HUES6 (cell line): ENCODE measurements at regions not wholly inside any gene's neighbourhood (a gene's known extent, or its start where the extent isn't known, plus 50 kb on each side); places are given as distances from the start of the nearest gene placed in this dataset.

ENCODE experiments used
- H3K27ac ChIP-seq: 2 replicates; pipeline ENCODE4 v1.7.0; 2013; ENCODE audit warnings: low read depth, mild to moderate bottlenecking, low read length, inconsistent platforms
- H3K27me3 ChIP-seq: 2 replicates; pipeline ENCODE4 v1.6.1; 2013; ENCODE audit warnings: low read length; ENCODE audit not compliant: control insufficient read depth, insufficient read depth
- H3K36me3 ChIP-seq: 2 replicates; pipeline ENCODE4 v1.6.1; 2013; ENCODE audit warnings: low read length; ENCODE audit not compliant: control insufficient read depth, insufficient read depth
- H3K4me1 ChIP-seq: 2 replicates; pipeline ENCODE4 v1.6.1; 2013; ENCODE audit warnings: low read length; ENCODE audit not compliant: control insufficient read depth, insufficient read depth
- H3K4me3 ChIP-seq: 2 replicates; pipeline ENCODE4 v1.5.1; 2013; ENCODE audit warnings: low read depth, low read length
- H3K9ac ChIP-seq: one replicate; pipeline ENCODE4 v1.6.1; 2013; ENCODE audit warnings: mild to moderate bottlenecking, low read length
- H3K9me3 ChIP-seq: 2 replicates; pipeline ENCODE4 v1.6.1; 2013; ENCODE audit warnings: low read depth, low read length; ENCODE audit not compliant: control insufficient read depth, insufficient read depth

- no peak overlapping the region for H3K4me3 ChIP-seq
- no peak overlapping the region for H3K27ac ChIP-seq
- no peaks in the 10 kb centered on the region for H3K27me3 ChIP-seq
- H3K4me1 ChIP-seq = no peaks in the 10 kb centered on the region
- H3K9me3 ChIP-seq = no peaks in the 10 kb centered on the region
- no peaks in the 10 kb centered on the region for H3K36me3 ChIP-seq
- H3K9ac ChIP-seq = no peak overlapping the region
Observed at GRCh38 chr1:188251036-188251435, 1422.3 kb downstream of the PLA2G4A start.

DNA sequence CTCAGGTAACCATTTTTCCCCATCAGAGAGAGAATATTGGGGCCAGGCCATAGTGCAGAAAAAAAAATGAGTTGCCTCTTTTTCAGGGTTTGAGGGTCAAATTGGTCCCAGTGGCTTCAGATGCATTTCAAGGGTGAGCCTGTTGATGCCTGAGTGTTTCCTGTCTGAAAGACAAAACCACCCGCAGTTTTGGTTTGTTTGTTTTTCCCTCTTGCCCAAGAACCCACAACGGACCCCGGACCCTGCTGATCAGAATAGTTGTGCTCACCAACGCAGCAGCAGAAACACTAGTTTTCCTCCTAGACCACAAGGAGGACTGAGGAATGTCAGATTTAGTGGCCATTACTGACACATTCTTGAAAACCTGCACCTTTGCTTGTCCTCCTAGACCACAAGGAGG lies 1433.1 kb downstream of the PLA2G4A start:
- H3K36me3 ChIP-seq = no peaks in the 10 kb centered on the region
- H3K27me3 ChIP-seq = no peaks in the 10 kb centered on the region
- H3K4me1 ChIP-seq = no peaks in the 10 kb centered on the region
- no peak overlapping the region for H3K4me3 ChIP-seq
- no peak overlapping the region for H3K27ac ChIP-seq
- H3K9me3 ChIP-seq = peaks cover 17% of the 10 kb centered on the region; the same call in 1 of the 2 replicates
- no peak overlapping the region for H3K9ac ChIP-seq

DNA sequence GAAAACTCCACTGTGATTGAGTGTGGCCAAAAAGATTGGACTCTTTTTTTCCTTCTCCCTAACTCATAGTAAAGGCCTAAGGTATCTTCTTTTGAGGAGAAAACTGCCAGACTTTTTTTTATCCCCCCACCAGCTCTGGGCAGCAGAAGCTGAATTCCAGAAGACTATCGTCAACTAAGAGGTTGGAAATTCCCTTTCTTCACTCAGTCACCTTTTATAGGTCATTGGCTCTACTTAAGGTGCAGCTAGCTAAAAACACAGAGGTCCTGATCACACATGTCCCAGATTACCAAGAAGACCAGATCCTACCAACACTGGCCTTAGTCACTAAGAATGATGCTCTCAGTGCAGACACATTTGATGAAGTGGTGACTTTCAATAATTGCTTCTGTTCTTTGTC lies 1441.2 kb downstream of the PLA2G4A start:
- Histone ChIP-seq H3K9me3 (peaks cover 10% of the 10 kb centered on the region), H3K4me1 (no peaks in the 10 kb centered on the region), H3K36me3 (no peaks in the 10 kb centered on the region), H3K27ac (no peak overlapping the region), H3K27me3 (no peaks in the 10 kb centered on the region), H3K4me3 (no peak overlapping the region), H3K9ac (no peak overlapping the region)

DNA sequence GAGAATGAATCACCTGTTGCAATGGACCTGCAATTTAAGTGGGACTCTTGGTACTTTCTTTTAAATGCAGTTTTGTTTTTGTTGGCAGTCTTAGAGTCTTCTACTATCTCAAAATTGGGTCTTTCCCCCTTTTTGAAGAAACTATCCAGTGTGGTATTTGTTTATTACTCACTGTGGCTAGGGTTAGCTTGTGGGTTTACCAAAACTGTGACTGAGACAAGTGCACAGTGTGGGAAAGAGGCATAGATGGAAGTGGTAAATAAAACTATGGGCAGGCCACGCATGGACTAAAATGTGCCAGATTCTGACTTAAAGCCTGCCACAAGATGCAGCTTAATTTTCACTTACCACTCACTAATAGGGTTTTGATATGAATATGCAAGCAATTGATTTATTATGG lies 1441.7 kb downstream of the PLA2G4A start:
- H3K36me3 ChIP-seq = no peaks in the 10 kb centered on the region
- no peaks in the 10 kb centered on the region for H3K4me1 ChIP-seq
- H3K27ac ChIP-seq = no peak overlapping the region
- H3K9me3 ChIP-seq = peaks cover 10% of the 10 kb centered on the region
- no peak overlapping the region for H3K4me3 ChIP-seq
- no peak overlapping the region for H3K9ac ChIP-seq
- no peaks in the 10 kb centered on the region for H3K27me3 ChIP-seq

DNA sequence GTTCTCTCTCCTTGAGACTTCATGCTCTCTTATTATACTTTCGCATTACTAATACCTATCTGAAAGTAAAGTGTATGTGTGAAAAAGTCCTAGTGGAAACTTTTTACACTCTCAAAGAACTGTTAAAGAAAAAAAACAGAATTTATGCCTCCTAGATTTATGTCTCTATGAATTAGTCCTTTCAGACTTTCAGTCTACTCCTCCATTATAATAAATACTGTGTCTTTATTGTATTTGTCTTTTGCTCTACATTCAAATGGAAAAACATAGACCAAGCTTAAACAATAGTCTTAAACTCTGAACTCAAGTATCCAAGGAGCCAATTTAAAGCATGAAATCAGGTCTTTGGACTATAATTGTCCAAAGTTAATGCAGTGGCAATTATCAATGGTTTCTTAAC lies 1449.0 kb downstream of the PLA2G4A start:
- no peak overlapping the region for H3K9ac ChIP-seq
- H3K9me3 ChIP-seq = no peaks in the 10 kb centered on the region
- H3K4me3 ChIP-seq = no peak overlapping the region
- H3K4me1 ChIP-seq = no peaks in the 10 kb centered on the region
- no peaks in the 10 kb centered on the region for H3K27me3 ChIP-seq
- no peak overlapping the region for H3K27ac ChIP-seq
- H3K36me3 ChIP-seq = no peaks in the 10 kb centered on the region

- H3K27ac ChIP-seq = no peak overlapping the region
- no peaks in the 10 kb centered on the region for H3K9me3 ChIP-seq
- no peaks in the 10 kb centered on the region for H3K36me3 ChIP-seq
- no peaks in the 10 kb centered on the region for H3K27me3 ChIP-seq
- H3K9ac ChIP-seq = no peak overlapping the region
- no peak overlapping the region for H3K4me3 ChIP-seq
- H3K4me1 ChIP-seq = no peaks in the 10 kb centered on the region
Observed at GRCh38 chr1:188281921-188282320, 1453.2 kb downstream of the PLA2G4A start.

- no peaks in the 10 kb centered on the region for H3K27me3 ChIP-seq
- H3K4me1 ChIP-seq = no peaks in the 10 kb centered on the region
- H3K4me3 ChIP-seq = no peak overlapping the region
- H3K27ac ChIP-seq = no peak overlapping the region
- no peak overlapping the region for H3K9ac ChIP-seq
- no peaks in the 10 kb centered on the region for H3K36me3 ChIP-seq
- peaks cover 2% of the 10 kb centered on the region; the same call in 1 of the 2 replicates for H3K9me3 ChIP-seq
Observed at GRCh38 chr1:188295157-188295556, 1466.4 kb downstream of the PLA2G4A start.

- H3K27me3 ChIP-seq = no peaks in the 10 kb centered on the region
- no peaks in the 10 kb centered on the region for H3K4me1 ChIP-seq
- H3K9ac ChIP-seq = no peak overlapping the region
- H3K27ac ChIP-seq = no peak overlapping the region
- H3K4me3 ChIP-seq = no peak overlapping the region
- H3K9me3 ChIP-seq = no peaks in the 10 kb centered on the region
- no peaks in the 10 kb centered on the region for H3K36me3 ChIP-seq
Observed at GRCh38 chr1:188302746-188303145, 1474.0 kb downstream of the PLA2G4A start.

DNA sequence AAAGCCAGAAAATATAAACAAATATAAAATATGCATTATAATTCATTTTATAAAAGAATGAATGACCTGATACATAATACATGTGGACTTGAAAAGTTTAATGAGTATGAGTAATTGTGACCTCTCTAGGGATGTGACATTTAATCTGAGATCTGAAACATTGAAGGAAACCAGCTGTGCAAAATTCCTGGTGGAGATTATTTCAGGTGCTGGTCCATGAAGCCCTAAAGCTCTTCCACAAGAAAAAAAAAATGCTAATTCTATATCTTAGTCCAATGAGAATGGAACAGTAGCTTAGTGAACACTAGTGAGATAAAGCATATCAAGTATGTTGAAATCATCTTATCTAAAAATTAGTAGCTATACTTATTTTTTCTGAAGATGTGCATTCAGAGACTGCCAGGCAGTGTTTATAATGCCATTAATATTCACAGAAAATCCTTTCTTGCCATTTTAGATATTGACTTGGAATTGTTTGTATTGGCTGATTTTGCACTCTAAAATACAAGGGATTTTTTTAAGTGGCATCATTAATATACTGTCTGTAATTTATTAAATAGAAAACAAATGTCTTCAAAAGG lies 1485.9 kb downstream of the PLA2G4A start:
- Histone ChIP-seq H3K9me3 (no peaks in the 10 kb centered on the region), H3K27ac (no peak overlapping the region), H3K9ac (no peak overlapping the region), H3K4me1 (no peaks in the 10 kb centered on the region), H3K4me3 (no peak overlapping the region), H3K27me3 (no peaks in the 10 kb centered on the region), H3K36me3 (no peaks in the 10 kb centered on the region)

- H3K27ac ChIP-seq = no peak overlapping the region
- no peaks in the 10 kb centered on the region for H3K27me3 ChIP-seq
- no peak overlapping the region for H3K4me3 ChIP-seq
- H3K4me1 ChIP-seq = no peaks in the 10 kb centered on the region
- H3K9me3 ChIP-seq = no peaks in the 10 kb centered on the region
- H3K36me3 ChIP-seq = no peaks in the 10 kb centered on the region
- no peak overlapping the region for H3K9ac ChIP-seq
Observed at GRCh38 chr1:188317894-188318293, 1489.1 kb downstream of the PLA2G4A start.

DNA sequence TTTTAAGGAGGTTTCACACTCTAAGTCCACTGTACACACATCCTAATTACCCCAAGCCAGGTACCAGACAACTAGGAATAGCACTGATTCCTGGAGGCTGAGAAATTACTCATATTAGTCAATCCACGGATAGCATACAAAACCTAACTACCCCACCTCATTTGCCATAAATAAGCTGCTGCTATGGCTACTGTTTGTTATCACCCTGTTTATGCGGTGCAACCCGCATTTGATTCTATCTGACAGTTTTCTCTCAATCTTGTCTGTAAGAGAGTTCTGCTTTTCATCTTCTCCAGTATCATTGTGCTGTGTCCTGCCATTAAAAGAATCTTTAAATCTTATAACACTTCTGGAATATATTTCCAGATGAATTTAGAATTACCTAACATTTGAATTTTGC lies 1496.5 kb downstream of the PLA2G4A start:
- Histone ChIP-seq H3K27me3 (no peaks in the 10 kb centered on the region), H3K4me1 (no peaks in the 10 kb centered on the region), H3K4me3 (no peak overlapping the region), H3K27ac (no peak overlapping the region), H3K9ac (no peak overlapping the region), H3K9me3 (no peaks in the 10 kb centered on the region), H3K36me3 (no peaks in the 10 kb centered on the region)

- Histone ChIP-seq H3K4me1 (no peaks in the 10 kb centered on the region), H3K27ac (no peak overlapping the region), H3K27me3 (no peaks in the 10 kb centered on the region), H3K9me3 (no peaks in the 10 kb centered on the region), H3K9ac (no peak overlapping the region), H3K4me3 (no peak overlapping the region), H3K36me3 (no peaks in the 10 kb centered on the region)
Observed at GRCh38 chr1:188343914-188344313, 1515.2 kb downstream of the PLA2G4A start.
